Testis (tissue), 2 donors: ENCODE measurements at regions not wholly inside any gene's neighbourhood (a gene's known extent, or its start where the extent isn't known, plus 50 kb on each side); places are given as distances from the start of the nearest gene placed in this dataset.

Experiments used
- CTCF ChIP-seq, 3 experiments: fragments of 450-650 bp in 2 of 3; fragments of 200-600 bp in 1 of 3; sonication (generic) in 1 of 3; IDR thresholded peaks; one replicate each; pipeline ENCODE4 v1.5.1; 2016 to 2019; ENCODE audit warnings: antibody characterized with exemption in 3 of 3, mild to moderate bottlenecking in 2 of 3, moderate library complexity in 1 of 3
- POLR2A ChIP-seq: fragments of 450-650 bp; IDR thresholded peaks from one replicate; pipeline ENCODE4 v1.6.1; 2017; ENCODE audit warnings: antibody characterized with exemption, mild to moderate bottlenecking, moderate library complexity

DNA sequence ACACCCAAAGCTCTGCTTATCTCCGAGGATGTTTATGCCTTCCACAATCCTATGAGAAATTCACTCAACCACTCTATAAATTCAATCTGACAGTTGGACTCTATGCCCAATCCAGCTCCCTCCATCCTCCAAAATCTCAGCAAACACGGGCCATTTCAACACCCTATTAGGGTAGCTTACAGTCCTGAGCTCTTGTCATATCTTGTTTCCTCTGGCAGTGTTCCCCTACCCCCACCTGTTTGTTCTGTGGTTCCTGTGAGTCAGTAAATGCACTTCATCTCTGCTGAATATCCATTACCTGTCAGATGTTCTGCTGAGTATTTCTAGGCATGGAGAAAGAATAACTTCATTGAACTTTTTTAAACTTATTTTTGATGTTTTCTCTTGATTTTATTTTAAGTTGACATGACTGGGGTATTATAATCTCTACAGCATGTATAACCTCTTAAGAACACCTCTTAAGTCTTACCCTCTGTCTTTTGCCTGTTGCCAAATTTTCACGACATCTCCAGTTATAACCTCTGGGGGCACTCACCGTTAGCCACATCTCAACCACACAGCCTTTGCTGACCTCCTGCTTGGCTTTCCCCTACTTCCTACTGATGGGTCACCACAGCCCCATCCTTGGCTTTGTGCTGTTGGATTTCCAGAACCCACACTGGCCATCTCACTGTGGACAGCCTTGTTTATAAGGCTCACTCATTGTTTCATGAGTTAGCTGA lies 317.0 kb upstream of the TMPO start:
- no peak for TF ChIP-seq CTCF (IDR thresholded peaks at IDR 0.05)
- no peak for TF ChIP-seq POLR2A
